ENCODE measurements at regions not wholly inside any gene's neighbourhood (a gene's known extent, or its start where the extent isn't known, plus 50 kb on each side); places are given as distances from the start of the nearest gene placed in this dataset.

GRCh38 chr11:112471731-112472130, 211.1 kb upstream of the PLET1 start:
- TF ChIP-seq POLR2A (IDR thresholded peaks at IDR 0.05) (no peak), CTCF (IDR thresholded peaks at IDR 0.05) (no peak)
